HG02798 (cell line): ENCODE measurements at regions not wholly inside any gene's neighbourhood (a gene's known extent, or its start where the extent isn't known, plus 50 kb on each side); places are given as distances from the start of the nearest gene placed in this dataset.
"Not testable (repeated sequence)": the region's sequence is repeated elsewhere in the genome, so short reads cannot be mapped to it uniquely, and the experiment has no call there.

Source experiments
- ATAC-seq: cut with Tn5 transposase; IDR thresholded peaks from one replicate; pipeline ENCODE4 v1.9.1; 2021; ENCODE audit warnings: mild to moderate bottlenecking; ENCODE audit not compliant: unreplicated experiment, poor library complexity

- ATAC-seq = no peak
Observed at GRCh38 chrX:98294310-98294709, 1410.6 kb downstream of the RPA4 start.

- ATAC-seq = no peak
Observed at GRCh38 chrX:98296129-98296528, 1412.4 kb downstream of the RPA4 start.

DNA sequence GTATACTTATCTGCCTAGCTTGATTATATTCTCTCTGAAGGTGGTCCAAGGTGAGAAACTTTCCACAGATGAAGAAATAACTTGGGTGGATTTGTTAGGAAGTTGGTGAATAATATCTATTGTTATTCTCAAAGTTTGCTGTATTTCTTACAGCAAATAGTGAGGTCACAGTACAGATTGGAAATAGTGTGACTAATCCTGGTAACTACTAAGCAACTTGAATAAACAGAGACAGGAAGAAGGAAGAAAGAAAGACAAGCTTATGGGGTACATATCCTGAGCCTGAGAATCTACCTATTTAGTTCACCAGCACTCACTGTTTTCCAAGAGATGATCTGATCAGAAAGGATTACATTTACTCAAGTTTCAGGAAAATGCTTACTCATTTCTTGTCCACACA lies 1416.1 kb downstream of the RPA4 start:
- ATAC-seq = no peak

DNA sequence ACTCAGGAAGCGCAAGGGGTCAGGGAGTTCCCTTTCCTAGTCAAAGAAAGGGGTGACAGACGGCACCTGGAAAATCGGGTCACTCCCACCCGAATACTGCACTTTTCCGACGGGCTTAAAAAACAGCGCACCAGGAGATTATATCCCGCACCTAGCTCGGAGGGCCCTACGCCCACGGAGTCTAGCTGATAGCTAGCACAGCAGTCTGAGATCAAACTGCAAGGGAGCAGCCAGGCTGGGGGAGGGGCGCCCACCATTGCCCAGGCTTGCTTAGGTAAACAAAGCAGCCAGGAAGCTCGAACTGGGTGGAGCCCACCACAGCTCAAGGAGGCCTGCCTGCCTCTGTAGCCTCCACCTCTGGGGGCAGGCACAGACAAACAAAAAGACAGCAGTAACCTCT lies 1416.8 kb downstream of the RPA4 start:
- ATAC-seq = not testable (repeated sequence)

DNA sequence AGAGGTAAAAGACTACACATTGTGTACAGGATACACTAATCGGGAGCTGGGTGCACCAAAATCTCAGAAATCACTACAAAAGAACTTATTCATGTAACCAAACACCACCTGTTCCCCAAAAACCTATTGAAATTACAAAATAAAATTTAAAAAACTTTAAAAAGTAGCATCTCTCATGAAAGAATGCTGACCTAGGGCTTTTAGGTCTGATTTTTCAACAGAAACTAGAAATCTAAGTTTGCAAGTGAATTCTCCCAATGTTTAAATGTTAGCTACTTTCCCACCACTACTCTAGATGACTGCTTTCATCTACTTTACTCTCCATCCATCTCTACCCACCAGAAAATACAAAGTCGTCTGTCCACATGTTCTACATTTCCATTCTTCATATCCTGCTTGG lies 1447.7 kb downstream of the RPA4 start:
- ATAC-seq = no peak

DNA sequence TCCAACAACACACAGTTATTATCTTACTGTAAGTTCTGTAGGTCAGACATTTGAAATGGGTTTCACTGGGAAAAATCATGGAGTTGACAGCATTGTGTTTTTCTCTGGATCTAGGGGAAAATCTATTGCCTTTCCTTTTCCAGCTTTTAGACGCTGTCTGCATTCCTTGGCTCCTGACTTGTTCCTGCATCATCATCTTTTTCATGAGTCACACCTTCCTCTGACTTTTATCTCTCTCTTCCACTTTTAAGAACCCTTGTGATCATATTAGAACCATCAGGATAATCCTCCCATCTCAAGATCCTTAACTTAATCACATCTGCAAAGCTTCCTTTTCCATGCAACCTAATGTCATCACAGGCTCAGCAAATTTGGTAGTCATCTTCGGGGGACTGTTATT lies 1454.8 kb downstream of the RPA4 start:
- no peak for ATAC-seq

GRCh38 chrX:98350940-98351339 lies 1467.2 kb downstream of the RPA4 start:
- no peak for ATAC-seq

DNA sequence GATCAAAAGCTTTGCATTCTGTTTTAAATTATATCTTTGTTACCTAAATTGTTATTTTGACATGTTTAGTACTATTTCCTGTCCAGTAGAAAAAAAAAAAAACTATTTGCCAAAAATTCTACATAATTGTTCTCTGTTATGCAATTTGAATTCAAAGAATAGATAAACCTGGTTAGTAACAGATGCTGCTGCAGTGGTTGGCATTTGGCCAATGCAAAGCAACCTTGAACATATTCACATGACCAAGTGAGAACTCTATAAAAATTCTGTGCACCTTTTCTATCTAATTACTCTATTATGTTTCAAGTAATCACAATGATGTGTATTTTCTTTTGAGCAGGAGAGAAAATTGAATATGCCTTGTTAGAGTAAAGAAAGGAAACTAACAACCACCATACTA lies 1473.4 kb downstream of the RPA4 start:
- ATAC-seq = no peak

- ATAC-seq = no peak
Observed at GRCh38 chrX:98362630-98363029, 1478.9 kb downstream of the RPA4 start.

GRCh38 chrX:98371994-98372393 lies 1488.3 kb downstream of the RPA4 start:
- no peak for ATAC-seq

DNA sequence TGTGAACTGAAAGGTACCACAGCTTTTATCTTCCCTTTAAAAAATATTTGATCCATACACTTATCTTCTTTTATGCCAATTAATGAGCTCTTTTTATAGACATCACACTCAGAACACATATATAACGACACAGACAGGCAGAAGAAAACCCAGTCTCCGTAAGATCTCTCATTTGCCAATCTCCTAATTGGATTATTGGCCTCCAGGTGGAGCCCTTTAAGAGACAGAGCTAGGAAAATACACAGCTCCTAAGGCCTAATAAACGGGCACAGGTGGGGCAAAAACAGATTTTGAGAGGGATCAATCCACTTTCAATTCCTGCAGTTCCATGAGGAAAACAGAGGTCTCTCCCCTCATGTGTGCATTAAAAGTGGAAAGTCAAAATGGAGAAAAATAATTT lies 1495.4 kb downstream of the RPA4 start:
- ATAC-seq = no peak

- ATAC-seq = no peak
Observed at GRCh38 chrX:98380106-98380505, 1496.4 kb downstream of the RPA4 start.

GRCh38 chrX:98380556-98380955 lies 1496.8 kb downstream of the RPA4 start:
- no peak for ATAC-seq

DNA sequence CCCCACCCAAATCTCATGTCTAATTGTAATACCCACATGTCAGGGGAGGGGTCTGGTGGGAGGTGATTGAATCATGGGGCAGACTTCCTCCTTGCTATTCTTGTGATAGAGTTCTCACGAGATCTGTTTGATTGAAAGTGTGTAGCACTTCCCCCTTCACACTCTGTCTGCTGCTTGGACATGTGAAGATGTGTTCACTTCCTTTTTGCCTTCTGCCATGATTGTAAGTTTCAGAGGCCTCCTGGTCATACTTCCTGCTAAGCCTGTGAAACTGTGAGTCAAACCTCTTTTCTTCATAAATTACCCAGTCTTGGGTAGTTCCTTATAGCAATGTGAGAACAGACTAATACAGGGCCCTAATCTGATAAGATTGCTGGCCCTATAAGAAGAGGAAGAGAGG lies 1514.8 kb downstream of the RPA4 start:
- ATAC-seq = no peak

- ATAC-seq = no peak
Observed at GRCh38 chrX:98405376-98405775, 1521.7 kb downstream of the RPA4 start.

DNA sequence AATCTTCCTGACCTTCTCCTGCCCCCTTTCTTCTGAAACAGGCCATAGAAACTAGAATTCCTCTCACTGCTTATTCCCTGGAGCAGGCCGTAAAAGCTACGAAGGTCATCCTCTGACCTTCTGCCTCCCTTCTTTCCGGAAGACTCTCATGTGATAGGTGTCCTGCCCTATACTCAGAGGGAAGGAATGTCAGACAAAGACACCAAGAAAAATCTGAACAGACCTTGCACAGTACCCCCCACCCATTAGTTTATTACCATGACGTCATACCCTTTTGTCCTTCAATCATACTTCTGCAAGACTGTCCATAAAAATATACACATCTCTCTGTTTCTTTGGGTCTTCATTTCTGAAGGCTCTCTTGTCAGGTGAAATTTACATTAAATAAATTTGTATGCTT lies 1523.9 kb downstream of the RPA4 start:
- no peak for ATAC-seq

GRCh38 chrX:98409867-98410266 lies 1526.2 kb downstream of the RPA4 start:
- ATAC-seq = no peak

GRCh38 chrX:98412058-98412457 lies 1528.3 kb downstream of the RPA4 start:
- no peak for ATAC-seq

GRCh38 chrX:98422536-98422935 lies 1538.8 kb downstream of the RPA4 start:
- no peak for ATAC-seq

DNA sequence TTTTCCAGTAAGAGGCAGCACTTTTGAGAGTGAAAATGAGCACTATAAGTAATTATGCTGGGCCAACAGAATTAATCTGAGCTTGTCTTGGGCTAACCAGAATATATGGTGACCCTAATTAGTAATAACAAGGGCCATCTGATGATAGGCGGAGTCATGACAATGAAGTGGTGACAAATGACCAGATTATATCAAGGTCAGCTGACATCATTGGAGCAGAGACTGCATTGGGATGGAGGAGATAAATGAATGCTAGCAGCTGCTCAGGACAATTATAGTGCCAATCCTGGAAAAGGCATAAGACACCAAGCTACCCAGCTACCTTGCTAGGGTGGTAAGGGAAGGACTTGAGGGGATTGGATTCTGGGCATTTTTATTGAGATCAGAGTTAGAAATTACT lies 1548.7 kb downstream of the RPA4 start:
- no peak for ATAC-seq

GRCh38 chrX:98448524-98448923 lies 1564.8 kb downstream of the RPA4 start:
- ATAC-seq = no peak

GRCh38 chrX:98452456-98452855 lies 1568.7 kb downstream of the RPA4 start:
- ATAC-seq = no peak

DNA sequence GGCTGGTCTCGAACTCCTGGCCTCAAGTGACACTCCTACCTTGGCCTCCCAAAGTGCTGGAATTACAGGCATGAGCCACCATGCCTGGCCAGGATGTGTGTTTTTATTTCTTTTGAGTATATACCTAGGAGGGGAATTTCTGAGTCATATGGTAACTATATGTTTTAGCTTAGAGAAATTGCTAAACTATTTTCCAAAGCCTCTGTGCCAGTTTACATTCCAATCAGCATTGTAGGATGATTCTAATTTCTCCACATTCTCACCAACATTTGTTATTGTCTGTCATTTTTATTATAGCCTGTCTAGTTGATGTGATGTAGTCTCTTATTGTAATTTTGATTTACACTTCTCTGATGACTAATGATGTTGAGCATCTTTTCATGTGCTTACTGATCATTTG lies 1576.0 kb downstream of the RPA4 start:
- no peak for ATAC-seq
